GM12865 (cell line): ENCODE measurements at regions not wholly inside any gene's neighbourhood (a gene's known extent, or its start where the extent isn't known, plus 50 kb on each side); places are given as distances from the start of the nearest gene placed in this dataset.

Experiments used
- DNase-seq: peaks from one replicate; pipeline ENCODE4 v3.0.0; 2010; ENCODE audit warnings: low read depth
- H3K4me3 ChIP-seq: 2 replicates; pipeline ENCODE4 v1.5.1; 2011; ENCODE audit warnings: mild to moderate bottlenecking, low read depth, low read length, control low read depth
- CTCF ChIP-seq: IDR thresholded peaks from 2 replicates; pipeline ENCODE4 v1.5.1; 2011; ENCODE audit warnings: low read length, control low read depth, low read depth, inconsistent platforms; ENCODE audit not compliant: insufficient read depth; ENCODE audit errors: missing control alignments

- no peak for TF ChIP-seq CTCF
- DNase-seq = no peak
- no peak overlapping the region for H3K4me3 ChIP-seq
Observed at GRCh38 chr13:110808138-110808537, 94.6 kb downstream of the ING1 start.

- TF ChIP-seq CTCF = no peak
- H3K4me3 ChIP-seq = no peak overlapping the region
- no peak for DNase-seq
Observed at GRCh38 chr13:110809871-110810486, 96.5 kb downstream of the ING1 start.

GRCh38 chr13:110811008-110811720 lies 97.7 kb downstream of the ING1 start:
- no peak for TF ChIP-seq CTCF
- DNase-seq = no peak
- H3K4me3 ChIP-seq = no peak overlapping the region

GRCh38 chr13:110811771-110812120 lies 98.2 kb downstream of the ING1 start:
- TF ChIP-seq CTCF = no peak
- no peak overlapping the region for H3K4me3 ChIP-seq
- DNase-seq = no peak

- H3K4me3 ChIP-seq = no peak overlapping the region
- TF ChIP-seq CTCF = no peak
- no peak for DNase-seq
Observed at GRCh38 chr13:110812121-110812868, 98.8 kb downstream of the ING1 start.

- no peak overlapping the region for H3K4me3 ChIP-seq
- TF ChIP-seq CTCF = no peak
- DNase-seq = no peak
Observed at GRCh38 chr13:110812869-110813645, 99.6 kb downstream of the ING1 start.
